ENCODE measurements at regions not wholly inside any gene's neighbourhood (a gene's known extent, or its start where the extent isn't known, plus 50 kb on each side); places are given as distances from the start of the nearest gene placed in this dataset.

DNA sequence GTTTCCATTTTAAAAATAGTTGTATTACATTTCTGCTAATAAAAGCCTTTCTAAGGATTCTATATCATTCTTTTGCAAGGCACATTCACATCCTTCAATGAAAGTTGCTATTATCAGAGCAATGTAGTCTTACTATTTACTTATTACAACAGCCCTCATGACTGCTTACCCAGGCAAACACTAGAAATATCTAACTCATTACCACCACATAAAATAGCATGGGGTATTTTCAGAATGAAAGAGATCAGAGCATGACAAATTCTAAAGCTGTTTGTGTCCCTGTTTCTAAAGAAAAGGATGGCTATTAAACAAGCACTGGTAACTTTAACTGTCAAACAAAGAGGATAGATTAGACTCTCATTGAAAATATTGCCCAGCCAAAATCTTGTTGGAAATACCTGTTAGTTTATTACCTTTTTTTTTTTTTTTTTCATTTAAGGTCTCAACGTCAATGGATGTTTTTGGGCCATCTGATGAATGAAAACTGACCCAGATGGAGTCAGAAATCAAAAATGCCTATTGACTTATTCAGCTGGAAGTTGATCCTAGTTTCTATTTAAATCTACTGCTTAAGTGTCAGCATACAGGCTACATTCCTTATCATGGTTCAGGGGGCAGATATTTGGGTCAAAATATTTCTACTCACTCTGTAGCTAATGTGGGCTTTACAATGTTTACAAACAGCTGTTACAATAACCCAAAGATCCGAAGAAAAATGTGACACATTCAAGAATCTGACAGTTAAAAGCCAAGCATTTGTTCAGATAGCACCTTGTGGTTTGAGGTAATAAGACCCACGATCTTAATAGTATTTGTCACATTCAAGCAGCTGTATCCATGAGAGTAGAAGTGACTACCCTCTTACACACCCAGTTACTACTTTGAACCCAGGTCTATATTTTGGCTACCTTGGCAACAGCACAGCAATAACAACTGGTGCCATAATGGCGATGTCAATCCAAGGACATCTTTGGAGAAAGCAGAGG lies 554.8 kb upstream of the MEF2C start:
- no peaks in the 10 kb centered on the region for H3K36me3 ChIP-seq (ENCODE audit: insufficient read depth, low read length)
- no peak overlapping the region for H3K27ac ChIP-seq (ENCODE audit: low read depth, low read length, poor library complexity, severe bottlenecking)
- H3K79me2 ChIP-seq (ENCODE audit: insufficient read depth, low read depth, low read length), result no peaks in the 10 kb centered on the region

DNA sequence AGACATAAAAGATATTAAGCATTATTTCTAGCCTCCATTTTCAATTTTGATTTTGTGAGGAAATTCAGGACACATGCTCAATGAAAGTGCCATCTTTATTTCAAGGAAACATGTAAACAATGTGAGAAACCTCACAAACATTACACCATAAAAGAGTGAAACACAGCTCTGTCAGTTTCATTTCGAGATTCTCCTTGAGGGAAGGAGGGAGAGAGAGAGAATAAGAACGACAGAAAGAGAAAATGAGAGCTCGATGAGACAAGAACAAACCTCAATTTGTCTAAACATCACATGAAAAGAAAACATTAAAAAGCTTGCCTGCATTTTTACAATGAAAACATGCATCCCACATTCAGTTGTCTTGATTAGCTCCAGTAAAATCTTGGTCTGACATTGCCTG lies 553.5 kb upstream of the MEF2C start:
- H3K9me2 ChIP-seq (ENCODE audit: insufficient read depth, low read length), result no peaks in the 10 kb centered on the region
- POLR2A ChIA-PET, result interaction anchor here (0.7 kb wide), 1 partner anchor 479 kb away, joined by 3 read pairs; no protein-coding TSS in a partner anchor
- H3K27ac ChIP-seq (ENCODE audit: low read depth, low read length, poor library complexity, severe bottlenecking), result no peak overlapping the region
- H3K36me3 ChIP-seq (ENCODE audit: insufficient read depth, low read length), result no peaks in the 10 kb centered on the region
- BruUV-seq (replicated peaks), result no TSS peak
- no peak for DNase-seq (ENCODE audit: low spot score)
- no peaks in the 10 kb centered on the region for H4K20me1 ChIP-seq (ENCODE audit: insufficient read depth, low read length)
- H3K9me3 ChIP-seq (ENCODE audit: low read length), result no peaks in the 10 kb centered on the region
- no peak overlapping the region for H3K4me3 ChIP-seq (ENCODE audit: low read depth, low read length, poor library complexity, severe bottlenecking)
- H2AFZ ChIP-seq (ENCODE audit: low read length), result no peak overlapping the region
- TF ChIP-seq, protein P1, sequence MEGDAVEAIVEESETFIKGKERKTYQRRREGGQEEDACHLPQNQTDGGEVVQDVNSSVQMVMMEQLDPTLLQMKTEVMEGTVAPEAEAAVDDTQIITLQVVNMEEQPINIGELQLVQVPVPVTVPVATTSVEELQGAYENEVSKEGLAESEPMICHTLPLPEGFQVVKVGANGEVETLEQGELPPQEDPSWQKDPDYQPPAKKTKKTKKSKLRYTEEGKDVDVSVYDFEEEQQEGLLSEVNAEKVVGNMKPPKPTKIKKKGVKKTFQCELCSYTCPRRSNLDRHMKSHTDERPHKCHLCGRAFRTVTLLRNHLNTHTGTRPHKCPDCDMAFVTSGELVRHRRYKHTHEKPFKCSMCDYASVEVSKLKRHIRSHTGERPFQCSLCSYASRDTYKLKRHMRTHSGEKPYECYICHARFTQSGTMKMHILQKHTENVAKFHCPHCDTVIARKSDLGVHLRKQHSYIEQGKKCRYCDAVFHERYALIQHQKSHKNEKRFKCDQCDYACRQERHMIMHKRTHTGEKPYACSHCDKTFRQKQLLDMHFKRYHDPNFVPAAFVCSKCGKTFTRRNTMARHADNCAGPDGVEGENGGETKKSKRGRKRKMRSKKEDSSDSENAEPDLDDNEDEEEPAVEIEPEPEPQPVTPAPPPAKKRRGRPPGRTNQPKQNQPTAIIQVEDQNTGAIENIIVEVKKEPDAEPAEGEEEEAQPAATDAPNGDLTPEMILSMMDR (conservative IDR thresholded peaks at IDR 0.05; ENCODE audit: low read length), result no peak
- TF ChIP-seq EZH2phosphoT487 (IDR thresholded peaks at IDR 0.05; ENCODE audit: borderline replicate concordance, low read depth, low read length), result no peak
- no peaks in the 10 kb centered on the region for H3K79me2 ChIP-seq (ENCODE audit: insufficient read depth, low read depth, low read length)
- CTCF ChIA-PET (ENCODE audit: unreplicated experiment), result no interaction called here
- no peaks in the 10 kb centered on the region for H3K4me1 ChIP-seq (ENCODE audit: insufficient read depth, low read length, poor library complexity, severe bottlenecking)
- intact Hi-C loops (cut with micrococcal nuclease; ENCODE audit: unreplicated experiment), result no loop called here
- no peak overlapping the region for H3K4me2 ChIP-seq (ENCODE audit: low read length)

More for the DNA sequence above, 554.8 kb upstream of the MEF2C start:
- no peaks in the 10 kb centered on the region for H4K20me1 ChIP-seq (ENCODE audit: insufficient read depth, low read length)
- H3K4me3 ChIP-seq (ENCODE audit: low read depth, low read length, poor library complexity, severe bottlenecking), result no peak overlapping the region
- H3K4me1 ChIP-seq (ENCODE audit: insufficient read depth, low read length, poor library complexity, severe bottlenecking), result no peaks in the 10 kb centered on the region
- H2AFZ ChIP-seq (ENCODE audit: low read length), result no peak overlapping the region
- no peak overlapping the region for H3K4me2 ChIP-seq (ENCODE audit: low read length)
- H3K9me3 ChIP-seq (ENCODE audit: low read length), result no peaks in the 10 kb centered on the region
- POLR2A ChIA-PET, result interaction anchor here (0.6 to 0.7 kb wide), 2 partner anchors 42 to 291 kb away, joined by 3 to 5 read pairs; no protein-coding TSS in a partner anchor
- H3K9me2 ChIP-seq (ENCODE audit: insufficient read depth, low read length), result no peaks in the 10 kb centered on the region
- BruUV-seq (replicated peaks), result no TSS peak
- TF ChIP-seq EZH2phosphoT487 (IDR thresholded peaks at IDR 0.05; ENCODE audit: borderline replicate concordance, low read depth, low read length), result no peak
- TF ChIP-seq, protein P1 (conservative IDR thresholded peaks at IDR 0.05; ENCODE audit: low read length), result no peak
- no peak for DNase-seq (ENCODE audit: low spot score)
- CTCF ChIA-PET (ENCODE audit: unreplicated experiment), result no interaction called here
- intact Hi-C loops (cut with micrococcal nuclease; ENCODE audit: unreplicated experiment), result no loop called here

DNA sequence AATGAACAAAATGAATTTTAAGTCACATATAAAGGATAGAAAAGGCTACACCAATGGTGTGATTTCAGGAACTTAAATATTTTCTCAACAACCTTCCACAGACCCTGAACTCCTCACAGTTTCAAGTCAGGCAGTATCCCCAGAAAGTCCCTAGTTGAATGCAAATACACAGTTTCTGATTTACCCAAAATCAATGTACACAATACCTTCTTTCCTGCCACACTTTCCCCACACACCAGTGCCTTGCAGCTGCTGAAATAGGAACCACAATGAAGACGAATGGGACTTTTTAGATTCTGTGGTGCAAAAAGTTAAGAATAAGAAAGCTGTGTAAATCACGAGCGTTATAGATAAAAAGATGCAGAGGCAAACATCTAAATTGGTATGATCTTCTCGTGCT lies 552.4 kb upstream of the MEF2C start:
- no peaks in the 10 kb centered on the region for H3K4me1 ChIP-seq (ENCODE audit: insufficient read depth, low read length, poor library complexity, severe bottlenecking)
- intact Hi-C loops (cut with micrococcal nuclease; ENCODE audit: unreplicated experiment), result no loop called here
- H3K9me2 ChIP-seq (ENCODE audit: insufficient read depth, low read length), result no peaks in the 10 kb centered on the region
- CTCF ChIA-PET (ENCODE audit: unreplicated experiment), result no interaction called here
- TF ChIP-seq, protein P1 (conservative IDR thresholded peaks at IDR 0.05; ENCODE audit: low read length), result no peak
- no peak for TF ChIP-seq EZH2phosphoT487 (IDR thresholded peaks at IDR 0.05; ENCODE audit: borderline replicate concordance, low read depth, low read length)
- no peaks in the 10 kb centered on the region for H3K79me2 ChIP-seq (ENCODE audit: insufficient read depth, low read depth, low read length)
- BruUV-seq (replicated peaks), result no TSS peak
- H3K4me3 ChIP-seq (ENCODE audit: low read depth, low read length, poor library complexity, severe bottlenecking), result no peak overlapping the region
- H2AFZ ChIP-seq (ENCODE audit: low read length), result no peak overlapping the region
- H4K20me1 ChIP-seq (ENCODE audit: insufficient read depth, low read length), result no peaks in the 10 kb centered on the region
- H3K27ac ChIP-seq (ENCODE audit: low read depth, low read length, poor library complexity, severe bottlenecking), result no peak overlapping the region
- no peak for DNase-seq (ENCODE audit: low spot score)
- POLR2A ChIA-PET, result no interaction called here
- no peaks in the 10 kb centered on the region for H3K9me3 ChIP-seq (ENCODE audit: low read length)
- no peaks in the 10 kb centered on the region for H3K36me3 ChIP-seq (ENCODE audit: insufficient read depth, low read length)
- H3K4me2 ChIP-seq (ENCODE audit: low read length), result no peak overlapping the region

Data from OCI-LY7 (cell line).